Prostate gland (tissue), 2 donors: ENCODE measurements at regions not wholly inside any gene's neighbourhood (a gene's known extent, or its start where the extent isn't known, plus 50 kb on each side); places are given as distances from the start of the nearest gene placed in this dataset.

ENCODE experiments used
- DNase-seq: peaks from one replicate; pipeline ENCODE4 v3.0.0-alpha.2; 2019; ENCODE audit warnings: low spot score
- H3K27ac ChIP-seq, 2 donors: fragments of 200-600 bp; sonication (generic); 2 replicates each; pipeline ENCODE4 v1.5.1; 2017 to 2019
- H3K27me3 ChIP-seq: fragments of 200-600 bp; sonication (generic); replicated peaks from 2 replicates; pipeline ENCODE4 v1.5.1; 2019; ENCODE audit not compliant: insufficient read depth
- H3K36me3 ChIP-seq, 2 donors: fragments of 200-600 bp; sonication (generic); 1 replicate in 1 of 2; 2 replicates in 1 of 2; pipeline versions ENCODE4 v1.5.1 to v1.8.1; 2017 to 2019
- H3K4me1 ChIP-seq: fragments of 200-600 bp; sonication (generic); replicated peaks from 2 replicates; pipeline ENCODE4 v1.5.1; 2019
- H3K4me3 ChIP-seq, 2 donors: fragments of 200-600 bp; sonication (generic); 2 replicates each; pipeline ENCODE4 v1.5.1; 2017 to 2019
- H3K9me3 ChIP-seq: fragments of 200-600 bp; sonication (generic); 2 replicates; pipeline ENCODE4 v1.5.1; 2017
- POLR2A ChIP-seq: fragments of 450-650 bp; IDR thresholded peaks from one replicate; pipeline ENCODE4 v1.6.1; 2016; ENCODE audit warnings: antibody characterized with exemption, mild to moderate bottlenecking
- POLR2AphosphoS5 ChIP-seq: sonication (generic); formaldehyde crosslinking; IDR thresholded peaks from one replicate; pipeline ENCODE4 v1.6.1; 2017; ENCODE audit warnings: antibody characterized with exemption
- WGBS: methylation state at CpG from one replicate; pipeline ENCODE4 v1.1.5; 2018; 5-methylcytosine and 5-hydroxymethylcytosine counted together
- intact Hi-C: fragments of 100-400 bp; cut with DNase I; formaldehyde crosslinking; loops from one replicate; pipeline ENCODE4 v1.14.2; 2022
- TF ChIP-seq, protein P1 (sequence below), 4 experiments: fragments of 200-600 bp in 2 of 4; fragments of 450-650 bp in 2 of 4; sonication (generic) in 2 of 4; IDR thresholded peaks; 1 replicate in 3 of 4; 2 replicates in 1 of 4; pipeline ENCODE4 v1.5.1; 2016 to 2019; ENCODE audit warnings: antibody characterized with exemption in 4 of 4, mild to moderate bottlenecking in 2 of 4, moderate library complexity in 2 of 4

DNA sequence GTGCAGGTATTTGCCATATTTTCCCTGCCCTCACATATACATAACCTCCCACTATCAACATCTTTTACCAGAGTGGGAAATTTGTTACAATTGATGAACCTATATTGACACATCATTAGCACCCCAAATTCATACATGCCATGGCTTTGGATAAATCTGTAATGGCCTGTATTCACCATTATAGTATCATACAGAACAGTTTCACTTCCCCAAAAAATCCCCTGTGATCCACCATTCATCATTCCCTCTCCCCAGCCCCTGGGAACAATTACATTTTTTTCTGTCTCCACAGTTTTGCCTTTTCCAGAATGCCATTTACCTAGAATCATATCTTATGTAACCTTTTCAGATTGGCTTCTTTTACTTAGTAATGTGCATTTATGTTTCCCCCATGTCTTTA, 494.5 kb downstream of the RNF144A start:
- Histone ChIP-seq H3K4me3 (no peak overlapping the region), H3K4me1 (no peaks in the 10 kb centered on the region), H3K36me3 (no peaks in the 10 kb centered on the region), H3K9me3 (no peaks in the 10 kb centered on the region), H3K27me3 (no peaks in the 10 kb centered on the region), H3K27ac (no peak overlapping the region)
- TF ChIP-seq, protein P1, sequence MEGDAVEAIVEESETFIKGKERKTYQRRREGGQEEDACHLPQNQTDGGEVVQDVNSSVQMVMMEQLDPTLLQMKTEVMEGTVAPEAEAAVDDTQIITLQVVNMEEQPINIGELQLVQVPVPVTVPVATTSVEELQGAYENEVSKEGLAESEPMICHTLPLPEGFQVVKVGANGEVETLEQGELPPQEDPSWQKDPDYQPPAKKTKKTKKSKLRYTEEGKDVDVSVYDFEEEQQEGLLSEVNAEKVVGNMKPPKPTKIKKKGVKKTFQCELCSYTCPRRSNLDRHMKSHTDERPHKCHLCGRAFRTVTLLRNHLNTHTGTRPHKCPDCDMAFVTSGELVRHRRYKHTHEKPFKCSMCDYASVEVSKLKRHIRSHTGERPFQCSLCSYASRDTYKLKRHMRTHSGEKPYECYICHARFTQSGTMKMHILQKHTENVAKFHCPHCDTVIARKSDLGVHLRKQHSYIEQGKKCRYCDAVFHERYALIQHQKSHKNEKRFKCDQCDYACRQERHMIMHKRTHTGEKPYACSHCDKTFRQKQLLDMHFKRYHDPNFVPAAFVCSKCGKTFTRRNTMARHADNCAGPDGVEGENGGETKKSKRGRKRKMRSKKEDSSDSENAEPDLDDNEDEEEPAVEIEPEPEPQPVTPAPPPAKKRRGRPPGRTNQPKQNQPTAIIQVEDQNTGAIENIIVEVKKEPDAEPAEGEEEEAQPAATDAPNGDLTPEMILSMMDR (IDR thresholded peaks at IDR 0.05), result no peak
- no peak for TF ChIP-seq POLR2AphosphoS5
- TF ChIP-seq POLR2A, result no peak
- DNase-seq, result no peak
- intact Hi-C loops, result no loop called here

DNA sequence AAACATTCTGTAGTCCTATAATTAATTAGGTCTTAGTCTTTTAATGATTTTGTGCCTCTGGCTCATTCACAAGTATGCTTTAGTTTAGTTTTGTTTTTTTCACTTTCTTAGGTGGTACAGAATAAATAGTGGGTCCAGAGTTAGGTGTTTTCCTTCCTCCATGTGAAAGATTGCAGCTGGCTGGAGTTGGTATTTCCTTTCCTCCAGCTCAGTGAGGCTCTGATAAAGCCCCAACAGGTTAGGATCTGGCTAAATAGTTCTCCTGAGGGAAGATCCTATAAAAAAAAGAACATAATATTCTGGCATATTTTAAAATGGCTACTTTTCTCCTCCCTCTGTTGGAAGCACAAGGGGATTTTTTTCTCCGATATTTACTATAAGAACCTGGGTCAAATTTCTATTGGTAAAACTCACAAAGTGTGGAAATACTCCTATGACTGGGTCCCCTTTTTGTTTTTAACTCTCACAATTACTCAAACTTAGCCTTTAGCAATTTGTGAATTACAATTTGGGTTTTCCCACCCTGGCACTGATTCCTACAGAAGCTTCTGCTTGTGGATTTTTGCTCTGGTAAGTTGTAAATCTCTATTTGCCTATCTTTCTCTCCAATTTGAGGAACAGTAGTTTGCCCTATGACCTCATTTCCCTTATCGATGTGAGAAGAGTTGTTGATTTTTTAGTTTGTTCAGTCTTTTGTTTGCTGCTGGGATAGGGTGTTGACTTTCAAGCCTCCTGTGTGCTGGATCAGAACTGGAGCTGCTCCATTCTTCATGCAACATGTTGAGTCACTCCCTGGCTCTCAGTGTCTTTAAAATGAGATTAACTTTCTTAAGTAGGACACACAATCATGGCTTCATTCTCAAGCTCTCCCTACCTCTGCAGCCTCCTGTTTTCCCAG, 500.9 kb downstream of the RNF144A start:
- H3K9me3 ChIP-seq, result no peaks in the 10 kb centered on the region
- H3K4me1 ChIP-seq, result no peaks in the 10 kb centered on the region
- DNase-seq, result no peak
- H3K36me3 ChIP-seq, result no peaks in the 10 kb centered on the region
- intact Hi-C loops, result no loop called here
- no peak overlapping the region for H3K4me3 ChIP-seq
- no peak overlapping the region for H3K27ac ChIP-seq
- WGBS, result 46% methylated on average over 2 of the region's 2 CpGs
- TF ChIP-seq POLR2A, result no peak
- TF ChIP-seq, protein P1 (IDR thresholded peaks at IDR 0.05), result no peak
- no peak for TF ChIP-seq POLR2AphosphoS5
- no peaks in the 10 kb centered on the region for H3K27me3 ChIP-seq

DNA sequence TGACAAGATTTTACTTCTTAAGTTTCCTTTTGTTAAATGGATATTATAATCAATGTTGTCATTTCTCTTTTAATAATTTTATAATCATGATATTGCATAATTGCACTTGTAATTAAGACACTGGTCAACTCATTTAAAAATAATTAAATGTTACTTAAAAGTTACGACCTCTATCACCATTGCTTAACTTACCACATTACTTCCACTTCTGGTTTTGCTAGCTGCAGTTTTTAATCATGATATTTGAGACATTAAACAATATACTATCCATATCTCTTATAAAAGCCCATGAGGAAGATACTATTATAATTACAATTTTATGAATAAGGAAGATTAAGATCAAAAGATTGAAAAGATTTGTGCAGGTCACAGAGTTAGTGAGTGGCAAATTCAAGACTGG, 502.0 kb downstream of the RNF144A start:
- Histone ChIP-seq H3K36me3 (no peaks in the 10 kb centered on the region), H3K9me3 (no peaks in the 10 kb centered on the region), H3K27ac (no peak overlapping the region), H3K27me3 (no peaks in the 10 kb centered on the region), H3K4me3 (no peak overlapping the region), H3K4me1 (no peaks in the 10 kb centered on the region)
- WGBS, result 87% methylated on average over 1 of the region's 1 CpG
- TF ChIP-seq POLR2A (no peak), POLR2AphosphoS5 (no peak)
- TF ChIP-seq, protein P1 (IDR thresholded peaks at IDR 0.05), result no peak
- no peak for DNase-seq
- intact Hi-C loops, result no loop called here

DNA sequence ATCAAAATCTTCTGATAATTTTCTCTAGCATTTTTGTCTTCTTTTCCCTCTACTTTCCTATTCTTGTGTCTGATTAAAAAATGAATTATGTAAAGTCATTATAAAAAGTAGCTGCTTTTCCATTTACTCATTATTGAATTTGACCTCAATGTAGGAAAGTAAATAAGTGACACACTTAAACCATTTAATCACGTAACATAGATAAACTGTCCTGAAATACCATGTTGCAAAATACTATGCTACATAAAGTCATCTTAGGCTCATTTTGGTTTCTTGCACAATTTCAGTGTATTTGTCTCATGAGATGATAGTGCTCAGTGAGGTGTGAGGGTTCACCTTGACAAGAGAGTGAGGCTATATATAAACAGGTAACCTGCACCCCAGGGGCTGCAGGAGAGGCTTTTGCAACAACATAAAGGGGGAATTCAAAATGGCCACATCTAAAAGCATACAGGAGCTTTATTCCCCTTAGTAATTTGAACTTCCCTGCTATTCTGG, 502.7 kb downstream of the RNF144A start:
- H3K9me3 ChIP-seq, result no peaks in the 10 kb centered on the region
- no peak overlapping the region for H3K27ac ChIP-seq
- intact Hi-C loops, result loop anchor here (10.0 kb wide), 1 partner anchor 295 kb away; no protein-coding TSS in a partner anchor
- no peaks in the 10 kb centered on the region for H3K36me3 ChIP-seq
- H3K4me3 ChIP-seq, result no peak overlapping the region
- DNase-seq, result no peak
- no peaks in the 10 kb centered on the region for H3K4me1 ChIP-seq
- TF ChIP-seq POLR2A (no peak), POLR2AphosphoS5 (no peak)
- TF ChIP-seq, protein P1 (IDR thresholded peaks at IDR 0.05), result no peak
- H3K27me3 ChIP-seq, result no peaks in the 10 kb centered on the region
- WGBS, result 84% methylated on average over 1 of the region's 1 CpG

DNA sequence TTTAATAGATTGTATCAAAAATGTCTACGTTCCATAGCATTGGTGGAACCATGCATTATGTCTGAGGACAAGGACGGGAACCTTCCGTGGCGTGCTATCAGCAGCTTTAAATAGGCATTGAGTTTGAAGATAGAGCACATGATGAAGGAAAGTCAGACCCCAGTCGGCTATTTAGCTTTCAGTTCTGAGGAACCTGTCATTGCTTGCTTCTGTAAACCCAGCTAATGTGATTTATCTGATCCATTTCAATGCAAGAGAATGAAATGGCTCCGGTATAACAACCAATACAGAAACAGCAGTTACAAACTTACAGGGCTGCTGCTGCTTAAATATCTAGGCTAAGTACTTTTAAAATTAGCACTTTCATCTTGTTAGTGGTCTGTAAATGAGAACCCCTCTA, 503.3 kb downstream of the RNF144A start:
- Histone ChIP-seq H3K9me3 (no peaks in the 10 kb centered on the region), H3K4me3 (no peak overlapping the region), H3K27me3 (no peaks in the 10 kb centered on the region), H3K36me3 (no peaks in the 10 kb centered on the region), H3K27ac (no peak overlapping the region), H3K4me1 (no peaks in the 10 kb centered on the region)
- 60% methylated on average over 6 of the region's 6 CpGs for WGBS
- intact Hi-C loops, result loop anchor here (10.0 kb wide), 1 partner anchor 296 kb away; no protein-coding TSS in a partner anchor
- no peak for TF ChIP-seq POLR2AphosphoS5
- no peak for TF ChIP-seq POLR2A
- TF ChIP-seq, protein P1 (IDR thresholded peaks at IDR 0.05), result no peak
- no peak for DNase-seq
